T-helper 1 cell treated with Interleukin-12 subunit alpha and Interleukin-12 subunit beta and Interleukin-4 antibody, amounts not matched to agents 30 ng/mL and 1 ng/mL, for 36 hours (primary cell): ENCODE measurements at regions not wholly inside any gene's neighbourhood (a gene's known extent, or its start where the extent isn't known, plus 50 kb on each side); places are given as distances from the start of the nearest gene placed in this dataset.
"Not testable (repeated sequence)": the region's sequence is repeated elsewhere in the genome, so short reads cannot be mapped to it uniquely, and the experiment has no call there.

Experiments used
- intact Hi-C: fragments of 100-400 bp; cut with micrococcal nuclease; formaldehyde crosslinking; loops from one replicate; pipeline ENCODE4 v1.15.1; 2024

DNA sequence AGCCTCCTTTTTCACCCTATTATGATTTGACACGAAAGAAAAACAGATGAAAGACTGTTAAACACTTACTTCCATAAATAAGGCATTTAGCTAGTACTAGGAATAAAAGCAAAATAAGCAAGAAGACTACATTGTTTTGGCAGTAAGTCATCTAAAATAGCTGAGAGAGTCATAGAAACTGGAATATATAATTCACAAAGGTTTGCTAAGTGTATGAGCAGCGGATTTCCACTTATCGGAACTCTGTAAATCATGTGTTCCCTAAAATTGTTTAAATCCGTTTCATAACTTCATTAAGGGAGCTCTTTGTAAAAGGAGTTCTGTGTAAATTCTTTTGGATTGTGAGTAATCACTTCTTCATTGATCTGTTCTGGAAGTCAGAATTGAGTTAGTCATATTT, 202.5 kb upstream of the CBLB start:
- intact Hi-C loops: no loop called here

DNA sequence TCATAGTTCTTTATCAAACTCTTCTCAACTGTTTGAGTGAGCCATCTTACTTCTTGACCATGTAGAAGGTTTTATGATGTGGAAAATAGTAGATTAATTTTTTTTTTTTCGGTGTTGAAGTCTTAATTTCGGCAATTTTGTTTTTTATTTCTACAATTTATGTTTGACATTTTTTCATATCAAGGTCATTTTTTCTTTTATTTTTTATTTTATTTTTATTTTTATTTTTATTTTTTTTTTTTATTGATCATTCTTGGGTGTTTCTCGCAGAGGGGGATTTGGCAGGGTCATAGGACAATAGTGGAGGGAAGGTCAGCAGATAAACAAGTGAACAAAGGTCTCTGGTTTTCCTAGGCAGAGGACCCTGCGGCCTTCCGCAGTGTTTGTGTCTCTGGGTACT, 203.8 kb upstream of the CBLB start:
- intact Hi-C loops: not testable (repeated sequence)

DNA sequence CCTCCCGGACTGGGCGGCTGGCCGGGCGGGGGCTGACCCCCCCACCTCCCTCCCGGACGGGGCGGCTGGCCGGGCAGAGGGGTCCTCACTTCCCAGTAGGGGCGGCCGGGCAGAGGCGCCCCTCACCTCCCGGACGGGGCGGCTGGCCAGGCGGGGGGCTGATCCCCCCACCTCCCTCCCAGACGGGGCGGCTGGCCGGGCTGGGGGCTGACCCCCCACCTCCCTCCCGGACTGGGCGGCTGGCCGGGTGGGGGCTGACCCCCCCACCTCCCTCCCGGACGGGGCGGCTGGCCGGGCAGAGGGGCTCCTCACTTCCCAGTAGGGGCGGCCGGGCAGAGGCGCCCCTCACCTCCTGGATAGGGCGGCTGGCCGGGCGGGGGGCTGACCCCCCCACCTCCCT, 205.0 kb upstream of the CBLB start:
- intact Hi-C loops: not testable (repeated sequence)

DNA sequence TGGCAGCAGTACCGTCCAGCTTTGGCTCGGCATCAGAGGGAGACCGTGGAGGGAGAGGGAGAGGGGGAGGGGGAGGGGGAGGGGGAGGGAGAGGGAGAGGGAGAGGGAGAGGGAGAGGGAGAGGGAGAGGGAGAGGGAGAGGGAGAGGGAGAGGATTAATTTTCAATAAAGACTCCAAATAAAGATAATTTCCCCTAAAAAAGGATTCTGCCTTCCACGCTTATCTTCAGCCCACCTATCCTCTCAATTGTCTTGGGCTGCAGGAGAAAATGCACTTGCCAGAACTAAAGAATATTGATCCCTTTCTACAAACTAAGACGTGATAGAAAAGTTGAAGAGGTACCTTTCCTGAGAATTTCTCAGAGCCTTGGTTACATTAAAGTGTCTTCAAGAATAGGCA, 206.9 kb upstream of the CBLB start:
- intact Hi-C loops: not testable (repeated sequence)

DNA sequence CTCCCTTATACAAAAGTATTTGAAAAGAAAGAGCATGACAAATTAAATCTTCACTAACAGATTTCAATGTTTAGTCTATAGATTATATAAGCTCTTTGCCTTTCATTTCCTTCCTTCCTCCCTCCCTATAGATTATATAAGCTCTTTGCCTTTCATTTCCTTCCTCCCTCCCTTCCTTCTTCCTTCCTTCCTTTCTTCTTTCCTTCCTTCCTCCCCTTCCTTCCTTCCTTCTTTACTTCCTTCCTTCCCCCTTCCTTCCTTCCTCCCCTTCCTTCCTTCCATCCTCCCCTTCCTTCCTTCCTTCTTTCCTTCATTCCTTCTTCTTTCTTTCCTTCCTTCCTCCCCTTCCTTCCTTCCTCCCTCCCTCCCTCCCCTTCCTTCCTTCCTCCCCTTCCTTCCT, 209.8 kb upstream of the CBLB start:
- intact Hi-C loops: no loop called here

DNA sequence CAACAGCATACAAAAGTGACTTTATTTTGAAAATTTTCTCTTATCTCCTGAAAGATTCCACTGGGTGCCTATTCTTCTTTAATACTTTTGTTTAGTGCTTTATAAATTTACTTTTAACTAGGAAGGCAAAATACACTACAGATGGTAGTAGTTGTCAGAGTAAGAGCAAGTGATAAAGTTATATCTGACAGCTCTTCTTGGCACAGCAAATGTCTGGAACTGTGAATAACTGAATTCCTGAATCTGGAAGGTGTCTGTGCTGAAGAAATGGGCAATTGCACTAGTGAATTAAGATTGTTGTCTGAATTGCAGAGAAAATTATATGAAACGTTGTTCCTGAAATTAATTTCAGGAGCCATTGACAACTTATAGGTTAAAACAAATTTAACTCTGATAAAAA, 213.8 kb upstream of the CBLB start:
- intact Hi-C loops: no loop called here

DNA sequence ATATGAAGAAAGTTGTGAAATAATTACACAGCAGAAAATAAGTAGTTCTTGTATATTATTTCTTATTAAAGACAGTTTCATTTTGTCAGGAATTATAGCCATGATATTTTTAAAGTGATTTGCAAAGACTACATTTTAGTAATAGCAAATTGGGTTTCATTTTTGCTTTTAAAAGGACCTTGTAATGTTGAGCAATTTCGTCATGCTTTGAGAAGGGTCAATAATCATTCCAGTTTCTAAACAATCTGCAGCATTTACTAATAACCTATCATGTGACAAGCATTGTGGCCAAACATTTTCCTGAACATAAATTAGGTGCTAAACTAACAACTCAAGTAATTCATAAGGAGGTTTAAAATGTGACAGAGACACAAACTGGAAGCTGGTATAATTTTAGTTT, 214.4 kb upstream of the CBLB start:
- intact Hi-C loops: no loop called here

DNA sequence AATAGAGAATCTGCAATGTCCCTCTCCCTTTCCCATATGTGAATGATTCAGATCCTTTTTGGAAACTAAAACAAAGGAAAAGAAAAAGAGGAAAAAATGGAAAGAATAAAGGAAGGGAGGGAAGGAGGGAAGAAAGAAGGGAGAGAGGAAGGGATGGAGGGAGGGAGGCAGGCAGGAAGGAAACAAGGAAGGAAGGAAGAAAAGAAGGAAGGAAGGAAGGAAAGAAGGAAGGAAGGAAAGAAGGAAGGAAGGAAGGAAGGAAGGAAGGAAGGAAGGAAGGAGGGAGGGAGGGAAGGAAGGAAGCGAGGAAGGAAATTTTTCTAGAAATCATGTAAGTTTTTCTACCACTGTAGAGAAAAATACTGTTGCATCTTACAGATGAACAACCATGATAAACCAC, 215.0 kb upstream of the CBLB start:
- intact Hi-C loops: no loop called here

DNA sequence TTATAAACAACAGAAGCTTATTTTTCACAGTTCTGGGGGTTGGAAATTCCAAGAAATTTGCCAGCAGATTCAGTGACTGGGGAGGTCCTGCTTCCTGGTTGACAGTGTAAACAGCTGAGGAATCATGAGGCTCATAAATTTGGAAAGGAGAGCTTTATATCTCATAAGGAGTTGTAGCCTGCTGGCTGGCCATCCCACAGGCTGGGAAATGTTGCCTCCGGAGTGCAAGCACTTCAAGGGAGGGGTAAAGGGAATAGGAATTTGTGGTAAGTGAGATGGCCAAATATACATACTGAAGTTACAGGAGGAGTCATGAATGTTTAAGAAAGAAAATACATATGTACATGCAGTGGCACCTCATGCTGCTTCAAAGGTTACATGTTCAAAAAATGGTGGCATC, 217.2 kb upstream of the CBLB start:
- intact Hi-C loops: no loop called here

DNA sequence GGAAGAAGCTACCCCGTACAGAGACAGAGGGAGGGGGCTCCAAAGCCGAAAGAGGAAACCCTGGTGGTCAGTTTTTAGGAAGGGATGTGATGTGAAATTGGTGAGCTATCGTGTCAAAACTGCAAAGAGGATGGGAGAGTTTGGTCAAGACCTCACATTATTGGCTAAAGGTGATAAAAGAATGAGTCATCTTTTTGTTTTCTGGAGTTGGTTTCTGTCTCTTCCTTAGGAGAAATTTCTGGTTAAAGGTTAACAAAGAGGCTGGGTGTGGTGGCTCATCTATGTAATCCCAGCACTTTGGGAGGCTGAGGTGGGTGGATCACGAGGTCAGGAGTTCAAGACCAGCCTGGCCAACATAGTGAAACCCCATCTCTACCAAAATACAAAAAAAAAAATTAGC, 217.8 kb upstream of the CBLB start:
- intact Hi-C loops: no loop called here

DNA sequence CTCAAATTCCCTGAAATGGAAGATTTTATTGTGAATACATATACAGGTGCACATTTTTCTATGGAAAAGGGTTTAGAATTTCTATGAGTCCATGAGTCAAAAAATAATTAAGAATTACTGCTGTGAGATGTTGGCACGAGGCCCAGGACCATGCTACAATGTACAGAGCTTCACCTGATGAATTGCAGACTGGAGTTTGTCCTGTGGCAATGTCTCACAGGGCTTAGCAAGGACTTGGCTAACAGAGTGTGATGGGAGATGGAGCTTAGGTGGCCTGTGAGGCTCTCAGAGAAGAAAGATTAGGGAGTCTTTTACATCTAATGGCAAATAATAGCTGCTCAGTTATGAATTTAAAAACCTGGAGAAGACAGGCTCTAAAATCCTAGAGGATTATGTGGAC, 219.5 kb upstream of the CBLB start:
- intact Hi-C loops: no loop called here

DNA sequence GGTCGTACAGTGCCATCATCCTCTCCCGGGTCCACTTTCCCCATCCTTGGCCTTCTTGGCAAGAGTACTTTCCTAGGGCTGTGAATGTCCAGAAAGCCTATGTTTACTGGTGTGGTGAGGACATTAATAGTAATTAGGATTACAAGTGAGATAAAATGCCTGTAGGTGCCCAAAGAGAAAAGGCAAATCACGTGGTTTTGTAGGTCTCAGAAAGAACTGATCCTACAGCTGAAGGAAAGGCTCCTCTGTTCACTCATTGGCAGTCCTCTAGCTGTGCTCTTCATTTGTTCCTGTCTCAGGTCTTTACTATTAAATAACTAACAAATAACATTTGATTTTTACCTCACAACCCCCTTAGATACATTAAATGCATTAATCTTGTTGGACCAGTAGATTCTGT, 220.1 kb upstream of the CBLB start:
- intact Hi-C loops: no loop called here

DNA sequence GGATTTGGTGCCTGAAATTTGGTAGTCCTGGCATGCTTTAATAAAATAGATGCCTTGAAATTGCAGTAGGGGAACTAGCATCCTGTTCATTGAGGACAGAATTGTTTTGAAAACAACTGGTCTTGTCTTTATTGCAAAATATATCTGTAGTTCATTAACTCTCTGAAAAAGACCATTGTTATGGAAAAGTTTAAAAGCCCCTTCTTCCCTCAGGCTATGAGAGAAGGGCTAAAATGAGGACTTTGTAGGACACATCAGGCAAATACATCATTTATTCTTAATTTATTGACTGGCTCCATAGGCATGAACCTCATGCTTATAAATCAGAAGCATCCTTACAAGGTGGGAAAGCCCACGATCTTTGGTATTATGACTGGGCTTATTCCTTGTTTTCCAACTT, 221.0 kb upstream of the CBLB start:
- intact Hi-C loops: no loop called here

DNA sequence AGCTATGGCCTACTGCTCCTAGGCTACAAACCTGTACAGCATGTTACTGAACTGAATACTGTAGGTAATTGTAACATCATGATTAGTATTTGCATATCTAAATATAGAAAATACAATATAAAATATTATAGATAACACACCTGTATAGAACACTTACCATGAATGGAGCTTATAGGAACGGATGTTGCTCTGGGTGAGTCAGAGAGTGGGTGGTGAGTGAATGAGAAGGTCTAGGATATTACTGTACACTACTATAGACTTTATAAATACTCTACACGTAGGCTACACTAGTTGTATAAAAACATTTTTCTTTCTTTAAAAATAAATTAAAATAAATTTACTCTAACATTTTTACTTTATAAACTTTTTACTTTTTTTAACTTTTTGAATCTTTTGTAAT, 224.0 kb upstream of the CBLB start:
- intact Hi-C loops: no loop called here

DNA sequence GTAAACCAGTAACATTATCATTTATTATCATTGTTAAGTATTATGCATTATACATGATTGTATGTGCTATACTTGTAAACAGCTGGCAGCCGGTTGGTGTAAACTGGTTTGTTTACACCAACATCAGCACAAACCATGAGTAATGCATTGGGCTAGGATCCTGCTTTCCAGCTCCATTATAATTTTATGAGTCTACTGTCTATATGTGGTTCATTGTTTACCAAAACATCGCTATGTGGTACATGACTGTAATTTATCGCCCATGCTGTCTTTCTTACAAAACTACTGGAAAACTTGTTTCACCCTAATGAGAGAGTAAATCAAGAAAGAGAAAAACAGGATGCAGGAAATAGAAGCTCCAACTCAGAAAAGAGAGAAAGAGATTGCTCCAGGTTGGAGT, 224.8 kb upstream of the CBLB start:
- intact Hi-C loops: no loop called here

DNA sequence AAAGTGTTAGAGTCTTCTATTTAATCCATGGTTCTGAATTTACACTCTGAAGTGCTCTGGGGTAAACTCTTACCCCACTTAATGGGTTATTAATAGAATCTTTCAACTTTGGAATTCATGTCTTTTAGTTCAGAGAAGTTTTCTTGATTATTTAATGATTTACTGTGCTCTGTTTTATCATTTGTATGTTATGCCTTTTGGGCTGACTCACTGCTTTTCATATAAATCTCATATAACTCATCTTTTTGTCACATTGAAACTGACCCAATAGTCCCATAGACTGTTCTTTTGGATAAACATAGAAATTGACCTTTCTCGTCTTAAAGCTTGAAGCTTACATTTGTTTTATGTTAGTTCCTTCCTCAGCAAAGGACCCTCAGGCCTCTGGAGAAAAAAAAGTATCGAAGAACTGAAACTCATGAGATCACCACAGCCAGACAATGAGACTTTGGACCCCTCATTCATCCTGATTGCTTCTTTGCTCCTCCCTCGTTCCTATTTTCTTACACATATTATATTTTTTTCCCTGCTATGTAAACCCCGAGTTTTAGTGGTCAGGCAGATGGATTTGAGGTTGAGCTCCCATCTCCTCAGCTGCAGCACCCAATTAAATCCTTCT, 229.1 kb upstream of the CBLB start:
- intact Hi-C loops: no loop called here

DNA sequence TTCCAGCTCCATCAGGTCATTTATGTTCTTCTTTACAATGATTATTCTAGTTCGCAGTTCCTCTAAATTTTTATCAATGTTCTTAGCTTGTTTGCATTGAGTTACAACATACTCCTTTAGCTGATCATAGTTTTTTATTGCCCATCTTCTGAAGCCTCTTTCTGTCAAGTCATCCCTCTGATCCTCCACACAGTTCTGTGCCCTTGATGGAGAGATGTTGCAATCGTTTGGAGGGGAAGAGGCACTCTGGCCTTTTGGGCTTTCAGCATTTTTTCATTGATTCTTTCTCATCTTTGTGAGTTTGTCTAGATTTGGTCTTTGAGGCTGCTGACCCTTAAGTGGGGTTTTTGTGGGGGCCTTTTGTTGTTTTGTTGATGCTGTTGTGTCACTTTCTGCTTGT, 234.6 kb upstream of the CBLB start:
- intact Hi-C loops: no loop called here

DNA sequence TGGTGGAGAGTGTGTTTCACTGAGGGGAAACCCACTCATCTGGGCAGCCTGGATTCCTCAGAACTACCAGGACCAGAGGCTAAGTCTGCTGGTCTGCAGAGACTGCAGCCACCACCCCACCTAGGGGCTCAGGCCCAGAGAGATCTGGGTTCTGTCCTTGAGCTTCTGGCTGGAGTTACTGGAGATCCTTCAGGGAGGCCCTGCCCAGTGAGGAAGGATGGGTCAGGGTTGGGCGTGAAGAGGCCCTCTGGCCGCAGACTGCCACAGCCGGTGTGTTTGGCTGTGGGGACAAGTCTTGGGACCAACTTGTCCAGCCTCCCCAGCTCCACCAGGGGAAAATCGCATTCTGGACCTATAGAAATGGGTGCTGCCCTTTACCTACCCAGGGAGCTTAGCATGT, 235.3 kb upstream of the CBLB start:
- intact Hi-C loops: no loop called here

DNA sequence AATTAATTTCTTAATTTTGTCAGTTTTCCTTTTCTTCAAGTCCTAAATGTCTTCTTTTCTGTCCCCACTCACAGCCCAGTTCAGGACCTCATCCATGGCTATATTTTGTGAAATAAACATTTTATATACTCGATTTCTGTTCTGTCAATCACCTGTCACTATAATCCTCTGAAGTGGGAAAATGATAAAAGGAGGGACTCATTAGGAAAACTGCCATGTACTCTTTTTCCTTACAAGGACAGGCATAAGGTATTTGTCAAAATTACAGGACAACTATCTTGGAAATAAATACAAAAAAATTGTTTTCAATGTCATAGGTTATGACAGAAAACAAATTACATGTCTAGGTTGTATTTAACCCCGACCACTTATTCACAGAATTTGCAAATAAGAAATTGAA, 240.1 kb upstream of the CBLB start:
- intact Hi-C loops: no loop called here

DNA sequence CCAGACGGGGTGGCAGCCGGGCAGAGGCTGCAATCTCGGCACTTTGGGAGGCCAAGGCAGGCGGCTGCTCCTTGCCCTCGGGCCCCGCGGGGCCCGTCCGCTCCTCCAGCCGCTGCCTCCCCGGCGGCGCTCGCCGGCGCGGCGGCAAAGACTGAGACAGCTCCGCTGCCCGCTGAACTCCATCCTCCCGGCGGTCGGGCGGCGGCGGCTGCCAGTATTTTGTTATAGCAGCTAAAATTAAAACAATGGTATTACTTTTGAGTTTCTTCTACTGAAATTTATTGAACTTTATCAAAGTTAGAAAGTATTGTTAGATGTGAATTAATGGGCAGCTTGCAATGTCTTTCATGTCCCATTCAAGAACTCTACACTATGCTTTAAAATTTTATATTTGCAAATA, 243.7 kb upstream of the CBLB start:
- intact Hi-C loops: not testable (repeated sequence)

DNA sequence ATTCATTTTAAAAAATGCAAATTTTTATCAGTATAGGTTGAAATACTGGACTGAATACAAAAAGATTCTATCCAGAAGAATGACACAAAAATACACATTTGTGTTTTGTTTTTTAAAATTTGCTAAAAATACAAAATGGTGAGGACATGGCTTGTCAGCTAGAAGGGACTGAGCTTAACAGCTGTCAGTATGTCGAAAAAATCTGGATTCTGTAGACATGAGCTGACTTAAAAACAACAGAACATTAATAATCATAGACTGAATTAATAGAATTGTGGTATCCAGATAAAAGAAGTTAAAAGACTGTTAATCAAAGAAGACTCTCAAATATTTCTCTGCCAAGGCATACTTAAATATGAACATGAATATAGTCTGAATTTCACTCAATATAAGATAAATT, 244.9 kb upstream of the CBLB start:
- intact Hi-C loops: no loop called here

DNA sequence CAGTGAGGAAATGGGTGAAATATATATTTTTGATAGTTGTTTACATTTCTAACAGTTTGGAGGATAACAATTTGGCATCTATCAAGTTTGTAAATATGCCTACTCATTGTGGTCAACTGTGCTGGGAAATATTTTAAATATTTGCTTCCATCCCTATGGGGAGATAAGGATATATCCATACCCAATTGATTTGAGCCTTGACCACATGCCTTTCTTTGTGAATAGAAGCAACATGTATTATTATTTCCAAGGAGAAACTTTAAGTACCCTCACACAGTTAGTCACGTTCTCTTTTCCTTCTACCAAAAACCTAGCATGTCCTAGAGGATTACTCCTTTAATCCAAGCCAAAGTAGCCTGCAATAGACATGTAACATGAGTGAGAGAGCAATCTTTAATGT, 245.4 kb upstream of the CBLB start:
- intact Hi-C loops: no loop called here

DNA sequence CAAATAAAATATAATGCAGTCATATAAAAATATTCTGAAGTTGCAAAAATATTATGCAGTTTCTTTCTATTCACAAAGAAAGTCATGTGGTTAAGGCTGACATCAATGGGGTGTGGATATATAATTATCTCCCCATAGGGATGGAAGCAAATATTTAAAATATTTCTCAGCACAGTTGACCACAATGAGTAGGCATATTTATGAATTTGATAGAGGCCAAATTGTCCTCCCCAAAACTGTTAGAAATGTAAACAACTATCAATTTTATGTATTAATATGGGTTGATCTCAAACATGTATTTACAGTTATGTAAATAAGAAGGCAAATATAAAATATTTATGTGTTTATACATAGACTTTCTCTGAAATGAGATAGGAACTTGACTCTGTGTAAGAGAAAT, 246.0 kb upstream of the CBLB start:
- intact Hi-C loops: no loop called here

DNA sequence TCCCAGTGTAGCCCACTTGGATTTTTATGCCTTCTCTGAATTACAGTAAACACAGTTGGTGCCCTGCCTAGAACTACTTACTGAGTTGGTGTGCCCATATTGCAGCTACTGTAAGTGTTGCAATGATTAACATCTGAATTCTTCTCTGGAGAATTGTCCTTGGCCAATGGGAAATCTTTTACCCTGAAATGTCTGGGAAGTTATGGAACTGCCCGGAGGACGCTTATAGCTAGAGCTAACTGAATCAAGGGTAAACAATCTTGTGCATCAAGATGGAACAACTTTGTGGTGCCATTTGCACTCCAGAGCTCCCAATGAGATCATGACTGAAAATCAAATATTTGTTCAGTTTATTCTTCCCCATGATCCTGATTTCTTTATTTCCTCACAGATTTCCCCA, 246.7 kb upstream of the CBLB start:
- intact Hi-C loops: no loop called here
